ENCODE measurements at regions not wholly inside any gene's neighbourhood (a gene's known extent, or its start where the extent isn't known, plus 50 kb on each side); places are given as distances from the start of the nearest gene placed in this dataset.

GRCh38 chr12:74108729-74109128, 428.9 kb upstream of the ATXN7L3B start:
- no peak for TF ChIP-seq EZH2 (IDR thresholded peaks at IDR 0.05; ENCODE audit: borderline replicate concordance, insufficient read depth, low read depth, low read length, poor library complexity, severe bottlenecking)
- no peak for TF ChIP-seq CTCF (IDR thresholded peaks at IDR 0.05)

Measured in B cell (primary cell).